Prostate gland (tissue), 2 donors: ENCODE measurements at regions not wholly inside any gene's neighbourhood (a gene's known extent, or its start where the extent isn't known, plus 50 kb on each side); places are given as distances from the start of the nearest gene placed in this dataset.

ENCODE experiments used
- POLR2A ChIP-seq: fragments of 450-650 bp; IDR thresholded peaks from one replicate; pipeline ENCODE4 v1.6.1; 2016; ENCODE audit warnings: antibody characterized with exemption, mild to moderate bottlenecking
- POLR2AphosphoS5 ChIP-seq: sonication (generic); formaldehyde crosslinking; IDR thresholded peaks from one replicate; pipeline ENCODE4 v1.6.1; 2017; ENCODE audit warnings: antibody characterized with exemption
- TF ChIP-seq, protein P1 (sequence below), 4 experiments: fragments of 200-600 bp in 2 of 4; fragments of 450-650 bp in 2 of 4; sonication (generic) in 2 of 4; IDR thresholded peaks; 1 replicate in 3 of 4; 2 replicates in 1 of 4; pipeline ENCODE4 v1.5.1; 2016 to 2019; ENCODE audit warnings: antibody characterized with exemption in 4 of 4, mild to moderate bottlenecking in 2 of 4, moderate library complexity in 2 of 4

DNA sequence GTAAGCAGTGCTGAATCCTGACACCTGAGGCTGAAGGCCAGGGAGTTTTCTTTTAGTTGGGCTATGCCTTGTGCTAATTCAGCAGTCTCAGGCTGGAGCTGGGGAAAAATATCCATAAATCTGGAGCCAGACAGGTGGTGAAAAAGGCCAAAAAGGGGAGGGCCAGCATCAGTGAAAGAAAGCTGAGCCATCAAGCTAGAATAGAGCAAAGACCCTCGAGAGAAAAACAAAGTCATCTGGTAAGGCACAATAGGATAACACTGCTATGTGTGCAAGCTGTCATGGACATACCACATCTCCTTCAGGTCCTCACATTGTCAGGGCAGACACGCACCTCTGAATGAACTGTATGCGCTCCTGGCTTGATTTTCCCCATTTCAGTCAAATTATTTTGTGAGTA, 687.9 kb downstream of the SQOR start:
- TF ChIP-seq, protein P1, sequence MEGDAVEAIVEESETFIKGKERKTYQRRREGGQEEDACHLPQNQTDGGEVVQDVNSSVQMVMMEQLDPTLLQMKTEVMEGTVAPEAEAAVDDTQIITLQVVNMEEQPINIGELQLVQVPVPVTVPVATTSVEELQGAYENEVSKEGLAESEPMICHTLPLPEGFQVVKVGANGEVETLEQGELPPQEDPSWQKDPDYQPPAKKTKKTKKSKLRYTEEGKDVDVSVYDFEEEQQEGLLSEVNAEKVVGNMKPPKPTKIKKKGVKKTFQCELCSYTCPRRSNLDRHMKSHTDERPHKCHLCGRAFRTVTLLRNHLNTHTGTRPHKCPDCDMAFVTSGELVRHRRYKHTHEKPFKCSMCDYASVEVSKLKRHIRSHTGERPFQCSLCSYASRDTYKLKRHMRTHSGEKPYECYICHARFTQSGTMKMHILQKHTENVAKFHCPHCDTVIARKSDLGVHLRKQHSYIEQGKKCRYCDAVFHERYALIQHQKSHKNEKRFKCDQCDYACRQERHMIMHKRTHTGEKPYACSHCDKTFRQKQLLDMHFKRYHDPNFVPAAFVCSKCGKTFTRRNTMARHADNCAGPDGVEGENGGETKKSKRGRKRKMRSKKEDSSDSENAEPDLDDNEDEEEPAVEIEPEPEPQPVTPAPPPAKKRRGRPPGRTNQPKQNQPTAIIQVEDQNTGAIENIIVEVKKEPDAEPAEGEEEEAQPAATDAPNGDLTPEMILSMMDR (IDR thresholded peaks at IDR 0.05) = no peak
- TF ChIP-seq POLR2A = no peak
- TF ChIP-seq POLR2AphosphoS5 = no peak
